ENCODE measurements at regions not wholly inside any gene's neighbourhood (a gene's known extent, or its start where the extent isn't known, plus 50 kb on each side); places are given as distances from the start of the nearest gene placed in this dataset.
A peak's percentile ranks its signal among the peaks of the same experiment; 100 is the strongest.

DNA sequence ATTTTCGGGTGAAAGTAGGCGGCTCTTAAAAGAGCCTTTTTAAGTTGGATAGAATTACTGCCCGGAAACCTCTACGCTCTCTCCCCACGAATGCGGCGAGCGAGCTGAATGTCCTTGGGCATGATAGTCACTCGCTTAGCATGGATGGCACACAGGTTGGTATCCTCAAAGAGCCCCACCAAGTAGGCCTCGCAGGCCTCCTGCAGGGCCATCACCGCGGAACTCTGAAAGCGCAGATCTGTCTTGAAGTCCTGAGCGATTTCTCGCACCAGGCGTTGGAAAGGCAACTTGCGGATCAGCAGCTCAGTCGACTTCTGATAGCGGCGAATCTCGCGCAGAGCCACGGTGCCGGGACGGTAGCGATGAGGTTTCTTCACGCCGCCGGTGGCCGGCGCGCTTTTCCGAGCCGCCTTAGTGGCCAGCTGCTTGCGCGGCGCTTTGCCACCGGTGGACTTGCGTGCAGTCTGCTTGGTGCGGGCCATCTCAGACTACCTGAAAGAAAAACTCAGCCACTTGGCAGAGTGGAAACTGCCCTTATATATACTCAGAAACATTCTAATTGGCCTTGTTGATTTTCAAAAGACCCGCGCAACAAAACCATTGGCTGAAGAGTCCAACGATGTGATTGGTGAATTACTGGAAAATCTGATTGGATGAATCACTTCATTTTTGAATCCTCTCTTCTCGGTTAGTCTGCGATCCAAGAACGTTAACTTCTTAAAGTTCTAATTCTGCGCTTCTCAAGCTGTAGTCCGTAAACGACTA is 93.9 kb upstream of the BTN3A2 start:
- peak; percentile 63 for DNase-seq (ENCODE audit: extremely low read depth, low read depth)
- TF ChIP-seq, protein P1, sequence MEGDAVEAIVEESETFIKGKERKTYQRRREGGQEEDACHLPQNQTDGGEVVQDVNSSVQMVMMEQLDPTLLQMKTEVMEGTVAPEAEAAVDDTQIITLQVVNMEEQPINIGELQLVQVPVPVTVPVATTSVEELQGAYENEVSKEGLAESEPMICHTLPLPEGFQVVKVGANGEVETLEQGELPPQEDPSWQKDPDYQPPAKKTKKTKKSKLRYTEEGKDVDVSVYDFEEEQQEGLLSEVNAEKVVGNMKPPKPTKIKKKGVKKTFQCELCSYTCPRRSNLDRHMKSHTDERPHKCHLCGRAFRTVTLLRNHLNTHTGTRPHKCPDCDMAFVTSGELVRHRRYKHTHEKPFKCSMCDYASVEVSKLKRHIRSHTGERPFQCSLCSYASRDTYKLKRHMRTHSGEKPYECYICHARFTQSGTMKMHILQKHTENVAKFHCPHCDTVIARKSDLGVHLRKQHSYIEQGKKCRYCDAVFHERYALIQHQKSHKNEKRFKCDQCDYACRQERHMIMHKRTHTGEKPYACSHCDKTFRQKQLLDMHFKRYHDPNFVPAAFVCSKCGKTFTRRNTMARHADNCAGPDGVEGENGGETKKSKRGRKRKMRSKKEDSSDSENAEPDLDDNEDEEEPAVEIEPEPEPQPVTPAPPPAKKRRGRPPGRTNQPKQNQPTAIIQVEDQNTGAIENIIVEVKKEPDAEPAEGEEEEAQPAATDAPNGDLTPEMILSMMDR (IDR thresholded peaks at IDR 0.05; ENCODE audit: low read depth, low read length): no peak

DNA sequence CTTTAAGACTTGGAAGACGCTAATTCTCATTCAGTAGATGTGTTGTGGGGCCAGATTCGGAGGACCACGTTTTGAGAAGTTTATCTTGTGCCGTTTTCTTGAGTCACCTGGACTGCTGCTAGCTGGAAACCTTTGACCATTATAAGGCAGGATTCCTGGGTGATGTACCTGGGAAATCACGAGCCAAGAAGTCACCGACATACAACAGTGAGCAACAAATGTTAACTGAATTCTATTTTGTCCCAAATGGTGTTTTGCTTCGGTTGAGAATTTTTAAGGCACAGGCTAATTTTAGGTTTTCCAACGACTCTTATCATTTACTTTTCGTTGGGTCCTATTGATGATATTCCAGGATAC is 93.4 kb upstream of the BTN3A2 start:
- DNase-seq (ENCODE audit: extremely low read depth, low read depth): no peak
- TF ChIP-seq, protein P1 (IDR thresholded peaks at IDR 0.05; ENCODE audit: low read depth, low read length): no peak

DNA sequence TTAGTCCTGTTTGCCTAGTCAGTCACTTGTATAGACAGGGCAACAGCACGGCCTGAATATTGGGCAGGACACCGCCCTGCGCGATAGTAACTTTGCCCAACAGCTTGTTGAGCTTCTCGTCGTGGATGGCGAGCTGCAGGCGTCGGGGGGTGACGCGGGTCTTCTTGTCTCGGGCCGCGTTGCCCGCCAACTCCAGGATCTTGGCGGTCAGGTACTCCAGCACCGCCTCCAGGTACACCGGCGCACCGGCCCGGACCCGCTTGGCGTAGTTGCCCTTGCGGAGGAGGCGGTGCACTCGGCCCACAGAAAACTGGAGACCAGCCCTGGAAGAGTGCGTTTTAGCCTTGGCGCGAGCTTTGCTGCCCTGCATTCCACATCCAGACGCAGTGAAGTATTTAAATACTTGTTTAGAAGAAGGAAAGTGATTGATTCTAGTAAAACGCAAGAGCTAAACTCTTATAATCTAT is 92.8 kb upstream of the BTN3A2 start:
- TF ChIP-seq, protein P1 (IDR thresholded peaks at IDR 0.05; ENCODE audit: low read depth, low read length): no peak
- DNase-seq (ENCODE audit: extremely low read depth, low read depth): no peak

DNA sequence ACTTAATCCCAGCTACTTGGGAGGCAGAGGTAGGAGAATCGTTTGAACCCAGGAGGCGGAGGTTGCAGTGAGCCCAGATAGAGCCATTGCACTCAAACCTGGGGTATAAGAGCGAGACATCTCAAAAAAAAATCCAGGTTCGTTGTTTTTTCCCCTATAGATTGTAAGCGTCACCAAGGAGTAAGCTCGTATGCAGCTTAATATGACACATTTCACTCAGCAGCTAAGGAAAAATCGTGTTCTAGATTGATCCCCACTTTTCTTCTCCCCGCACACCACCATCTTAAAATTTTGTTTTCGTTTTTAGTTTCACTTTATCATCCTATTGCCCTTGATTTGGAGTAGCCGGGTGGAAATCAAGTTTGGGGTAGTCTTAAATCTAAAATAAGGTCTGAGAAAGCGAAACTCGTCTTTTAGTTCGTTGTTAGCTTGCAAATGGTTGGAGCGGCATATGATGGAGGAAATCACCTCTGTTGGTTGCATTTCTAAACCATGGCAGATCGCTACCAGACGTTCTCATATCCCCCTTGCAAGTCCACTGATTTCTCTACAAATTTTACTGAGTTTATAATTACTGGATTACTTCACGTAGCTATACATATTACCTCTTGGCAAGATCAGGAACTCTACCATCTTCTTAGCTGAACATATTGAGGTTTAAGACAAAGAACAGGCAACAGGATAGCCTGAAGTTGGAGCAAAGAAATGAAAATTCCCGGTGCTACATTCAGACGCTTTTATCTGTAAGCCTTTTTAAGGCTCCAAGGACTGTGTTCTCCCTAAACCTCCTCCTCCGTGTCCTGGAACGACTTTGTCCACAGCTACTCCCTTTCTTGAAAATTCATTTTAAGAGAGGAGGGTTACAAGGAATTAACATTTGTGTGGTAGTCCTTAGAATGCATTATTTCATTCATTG is 91.1 kb upstream of the BTN3A2 start:
- TF ChIP-seq, protein P1 (IDR thresholded peaks at IDR 0.05; ENCODE audit: low read depth, low read length): no peak
- DNase-seq (ENCODE audit: extremely low read depth, low read depth): no peak

DNA sequence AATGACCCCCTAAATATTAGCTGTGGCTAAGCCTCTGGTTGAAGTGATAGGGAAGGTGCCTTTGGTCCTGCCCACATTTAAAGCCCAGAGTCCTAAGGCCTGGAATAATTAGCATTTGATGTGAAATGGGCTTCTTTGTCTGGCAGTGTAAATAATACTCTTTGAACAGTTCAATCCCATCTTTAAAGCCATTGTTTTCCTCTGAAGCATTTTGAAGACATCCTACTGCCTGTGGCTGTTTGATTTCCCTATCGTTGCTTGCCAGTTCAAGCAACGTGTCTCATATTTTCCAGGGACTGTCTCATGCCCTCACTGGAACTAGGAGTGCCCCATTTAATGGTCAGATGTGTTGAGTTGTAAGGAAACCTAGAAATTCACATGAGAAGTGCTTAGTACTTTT is 89.3 kb upstream of the BTN3A2 start:
- no peak for DNase-seq (ENCODE audit: extremely low read depth, low read depth)
- TF ChIP-seq, protein P1 (IDR thresholded peaks at IDR 0.05; ENCODE audit: low read depth, low read length): no peak

DNA sequence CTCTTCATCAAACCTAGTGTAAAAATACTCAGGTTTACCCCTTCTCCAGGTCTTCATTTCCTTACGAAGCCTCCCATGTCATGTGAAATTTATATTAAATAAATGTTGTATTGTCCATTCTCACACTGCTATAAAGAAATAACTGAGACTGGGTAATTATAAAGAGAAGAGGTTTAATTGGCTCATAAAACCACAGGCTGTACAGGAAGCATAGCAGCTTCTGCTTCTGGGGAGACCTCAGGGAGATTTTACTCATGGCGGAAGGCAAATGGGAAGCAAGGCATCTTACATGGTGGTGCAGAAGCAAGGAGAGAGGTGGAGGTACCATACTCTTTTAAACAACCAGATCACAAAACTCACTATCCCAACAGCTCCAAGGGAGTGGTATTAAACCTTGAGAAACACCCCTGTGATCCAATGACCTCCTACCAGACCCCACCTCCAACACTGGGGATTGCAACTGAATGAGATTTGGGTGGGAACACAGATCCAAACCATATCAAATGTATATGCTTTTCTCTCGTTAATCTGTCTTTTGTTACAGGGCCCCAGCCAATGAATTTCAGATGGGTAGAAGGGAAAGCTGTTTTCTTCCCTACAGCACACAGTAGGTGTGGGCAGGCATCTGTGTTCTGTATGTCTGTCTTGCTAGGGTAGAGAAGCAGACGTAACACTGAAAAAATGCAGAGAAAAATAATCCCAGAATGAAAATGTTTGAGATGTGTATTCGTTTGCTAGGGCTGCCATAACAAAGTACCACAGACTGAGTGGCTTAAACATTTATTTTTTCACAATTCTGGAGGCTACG is 88.0 kb upstream of the BTN3A2 start:
- no peak for DNase-seq (ENCODE audit: extremely low read depth, low read depth)
- TF ChIP-seq, protein P1 (IDR thresholded peaks at IDR 0.05; ENCODE audit: low read depth, low read length): no peak
